Tibial nerve (tissue), 4 donors: ENCODE measurements at regions not wholly inside any gene's neighbourhood (a gene's known extent, or its start where the extent isn't known, plus 50 kb on each side); places are given as distances from the start of the nearest gene placed in this dataset.
"Not testable (repeated sequence)": the region's sequence is repeated elsewhere in the genome, so short reads cannot be mapped to it uniquely, and the experiment has no call there.

ENCODE experiments used
- DNase-seq, 2 donors: peaks; one replicate each; pipeline ENCODE4 v3.0.0-alpha.2; 2019; ENCODE audit warnings: low spot score in 2 of 2
- H3K27ac ChIP-seq, 4 donors: fragments of 200-600 bp; sonication (generic) in 3 of 4; one replicate each; pipeline ENCODE4 v1.5.1; 2017 to 2019; ENCODE audit warnings: mild to moderate bottlenecking in 1 of 4
- H3K27me3 ChIP-seq, 2 donors: fragments of 200-600 bp; sonication (generic) in 1 of 2; one replicate each; pipeline versions ENCODE4 v1.5.1 to v1.6.0; 2017 to 2019
- H3K36me3 ChIP-seq, 3 donors: fragments of 200-600 bp; sonication (generic); one replicate each; pipeline ENCODE4 v1.5.1; 2018 to 2019
- H3K4me1 ChIP-seq, 4 donors: fragments of 200-600 bp; sonication (generic) in 3 of 4; one replicate each; pipeline ENCODE4 v1.5.1; 2017 to 2019
- H3K4me3 ChIP-seq, 4 donors: fragments of 200-600 bp; sonication (generic) in 3 of 4; one replicate each; pipeline ENCODE4 v1.5.1; 2017 to 2019; ENCODE audit warnings: mild to moderate bottlenecking in 1 of 4, moderate library complexity in 1 of 4
- H3K9me3 ChIP-seq, 4 donors: fragments of 200-600 bp; sonication (generic) in 3 of 4; one replicate each; pipeline ENCODE4 v1.5.1; 2017 to 2019
- CTCF ChIP-seq, 5 experiments: fragments of 200-600 bp in 3 of 5; fragments of 450-650 bp in 2 of 5; sonication (generic) in 3 of 5; IDR thresholded peaks; one replicate each; pipeline ENCODE4 v1.5.1; 2016 to 2019; ENCODE audit warnings: antibody characterized with exemption in 5 of 5, mild to moderate bottlenecking in 3 of 5, moderate library complexity in 2 of 5
- EP300 ChIP-seq, 2 donors: sonication (generic); formaldehyde crosslinking; IDR thresholded peaks; one replicate each; pipeline ENCODE4 v1.6.1; 2017; ENCODE audit warnings: antibody characterized with exemption in 2 of 2, mild to moderate bottlenecking in 1 of 2
- POLR2A ChIP-seq, 2 donors: fragments of 450-650 bp; IDR thresholded peaks; one replicate each; pipeline ENCODE4 v1.6.1; 2017; ENCODE audit warnings: antibody characterized with exemption in 2 of 2, mild to moderate bottlenecking in 2 of 2, moderate library complexity in 2 of 2
- WGBS, 2 donors: methylation state at CpG; one replicate each; pipeline ENCODE4 v1.1.5; 2018; 5-methylcytosine and 5-hydroxymethylcytosine counted together

- TF ChIP-seq CTCF (IDR thresholded peaks at IDR 0.05) (no peak), POLR2A (IDR thresholded peaks at IDR 0.05) (no peak), EP300 (IDR thresholded peaks at IDR 0.05) (no peak)
- no peaks in the 10 kb centered on the region for H3K27me3 ChIP-seq
- no peaks in the 10 kb centered on the region for H3K4me1 ChIP-seq
- H3K4me3 ChIP-seq = no peak overlapping the region
- no peak overlapping the region for H3K27ac ChIP-seq
- H3K9me3 ChIP-seq = no peaks in the 10 kb centered on the region
- no peaks in the 10 kb centered on the region for H3K36me3 ChIP-seq
- no peak for DNase-seq
- 70 to 78% methylated on average over 2 of the region's 2 CpGs for WGBS, 2 donors
Observed at GRCh38 chr4:152180369-152180768, 355.5 kb downstream of the FBXW7 start.

DNA sequence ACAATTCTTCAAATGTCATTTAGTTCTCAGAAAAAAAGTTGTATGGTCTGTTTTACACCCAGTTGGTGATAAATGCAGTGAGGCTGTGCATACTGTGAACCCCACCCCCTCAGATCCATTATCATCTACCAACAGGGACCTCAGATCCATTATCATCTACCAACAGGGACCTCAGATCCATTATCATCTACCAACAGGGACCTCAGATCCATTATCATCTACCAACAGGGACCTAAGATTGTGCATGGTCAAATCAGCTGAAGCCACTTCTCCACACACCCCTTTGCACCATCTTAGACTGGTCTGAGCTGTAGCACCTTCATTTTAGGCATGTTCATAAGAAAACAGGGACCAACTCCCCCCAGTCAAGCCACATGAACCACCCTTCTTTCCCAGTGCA is 358.4 kb downstream of the FBXW7 start:
- not testable (repeated sequence) for H3K36me3 ChIP-seq, H3K4me1 ChIP-seq, H3K27me3 ChIP-seq, H3K9me3 ChIP-seq, H3K4me3 ChIP-seq, DNase-seq, H3K27ac ChIP-seq

- TF ChIP-seq POLR2A (IDR thresholded peaks at IDR 0.05) (no peak), CTCF (IDR thresholded peaks at IDR 0.05) (no peak), EP300 (IDR thresholded peaks at IDR 0.05) (no peak)
- Histone ChIP-seq H3K36me3 (no peaks in the 10 kb centered on the region), H3K27me3 (no peaks in the 10 kb centered on the region), H3K4me3 (no peak overlapping the region), H3K9me3 (no peaks in the 10 kb centered on the region), H3K4me1 (no peaks in the 10 kb centered on the region), H3K27ac (no peak overlapping the region)
- no peak for DNase-seq
- 74 to 82% methylated on average over 3 of the region's 3 CpGs for WGBS, 2 donors
Observed at GRCh38 chr4:152176627-152177214, 359.2 kb downstream of the FBXW7 start.

GRCh38 chr4:152175586-152175985 is 360.3 kb downstream of the FBXW7 start:
- no peaks in the 10 kb centered on the region for H3K36me3 ChIP-seq
- no peaks in the 10 kb centered on the region for H3K9me3 ChIP-seq
- 78 to 85% methylated on average over 2 of the region's 2 CpGs for WGBS, 2 donors
- no peak overlapping the region for H3K4me3 ChIP-seq
- H3K4me1 ChIP-seq = no peaks in the 10 kb centered on the region
- no peak for DNase-seq
- no peak for TF ChIP-seq EP300 (IDR thresholded peaks at IDR 0.05)
- no peak for TF ChIP-seq CTCF (IDR thresholded peaks at IDR 0.05)
- TF ChIP-seq POLR2A (IDR thresholded peaks at IDR 0.05) = no peak
- no peaks in the 10 kb centered on the region for H3K27me3 ChIP-seq
- no peak overlapping the region for H3K27ac ChIP-seq

GRCh38 chr4:152172146-152172545 is 363.7 kb downstream of the FBXW7 start:
- DNase-seq = no peak
- WGBS, 2 donors = 61 to 65% methylated on average over 6 of the region's 6 CpGs
- Histone ChIP-seq H3K4me3 (no peak overlapping the region), H3K9me3 (no peaks in the 10 kb centered on the region), H3K27me3 (no peaks in the 10 kb centered on the region), H3K27ac (no peak overlapping the region), H3K4me1 (no peaks in the 10 kb centered on the region), H3K36me3 (no peaks in the 10 kb centered on the region)
- TF ChIP-seq EP300 (IDR thresholded peaks at IDR 0.05) (no peak), CTCF (IDR thresholded peaks at IDR 0.05) (no peak), POLR2A (IDR thresholded peaks at IDR 0.05) (no peak)

GRCh38 chr4:152171556-152171955 is 364.3 kb downstream of the FBXW7 start:
- no peaks in the 10 kb centered on the region for H3K27me3 ChIP-seq
- no peaks in the 10 kb centered on the region for H3K4me1 ChIP-seq
- H3K27ac ChIP-seq = no peak overlapping the region
- TF ChIP-seq EP300 (IDR thresholded peaks at IDR 0.05) = no peak
- no peak for TF ChIP-seq POLR2A (IDR thresholded peaks at IDR 0.05)
- no peak for TF ChIP-seq CTCF (IDR thresholded peaks at IDR 0.05)
- H3K4me3 ChIP-seq = no peak overlapping the region
- no peak for DNase-seq
- H3K9me3 ChIP-seq = no peaks in the 10 kb centered on the region
- H3K36me3 ChIP-seq = no peaks in the 10 kb centered on the region
- 85 to 91% methylated on average over 4 of the region's 4 CpGs for WGBS, 2 donors
